Testis (tissue), 2 donors: ENCODE measurements at regions not wholly inside any gene's neighbourhood (a gene's known extent, or its start where the extent isn't known, plus 50 kb on each side); places are given as distances from the start of the nearest gene placed in this dataset.

Experiments
- POLR2A ChIP-seq: fragments of 450-650 bp; IDR thresholded peaks from one replicate; pipeline ENCODE4 v1.6.1; 2017; ENCODE audit warnings: antibody characterized with exemption, mild to moderate bottlenecking, moderate library complexity
- TF ChIP-seq, protein P1 (sequence below), 3 experiments: fragments of 450-650 bp in 2 of 3; fragments of 200-600 bp in 1 of 3; sonication (generic) in 1 of 3; IDR thresholded peaks; one replicate each; pipeline ENCODE4 v1.5.1; 2016 to 2019; ENCODE audit warnings: antibody characterized with exemption in 3 of 3, mild to moderate bottlenecking in 2 of 3, moderate library complexity in 1 of 3

DNA sequence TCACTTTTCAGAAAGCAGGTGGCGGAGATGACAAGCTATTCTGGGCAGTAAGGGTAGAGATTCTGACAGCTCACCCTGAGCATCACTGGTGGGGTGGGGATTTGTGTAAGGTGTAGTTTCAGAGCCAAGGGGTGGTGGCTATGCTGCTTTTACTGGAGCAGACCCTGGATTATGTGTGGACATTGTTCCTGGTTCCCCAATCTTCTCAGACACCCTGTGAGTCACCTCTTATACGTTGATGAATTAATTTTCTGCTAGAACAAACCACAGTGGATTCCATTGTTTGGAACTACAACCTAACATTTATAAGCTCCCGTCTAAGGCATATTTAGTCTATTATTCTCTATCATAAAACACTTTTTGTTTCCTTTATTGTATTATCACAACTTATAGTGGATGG is 169.5 kb upstream of the COL8A1 start:
- TF ChIP-seq, protein P1, sequence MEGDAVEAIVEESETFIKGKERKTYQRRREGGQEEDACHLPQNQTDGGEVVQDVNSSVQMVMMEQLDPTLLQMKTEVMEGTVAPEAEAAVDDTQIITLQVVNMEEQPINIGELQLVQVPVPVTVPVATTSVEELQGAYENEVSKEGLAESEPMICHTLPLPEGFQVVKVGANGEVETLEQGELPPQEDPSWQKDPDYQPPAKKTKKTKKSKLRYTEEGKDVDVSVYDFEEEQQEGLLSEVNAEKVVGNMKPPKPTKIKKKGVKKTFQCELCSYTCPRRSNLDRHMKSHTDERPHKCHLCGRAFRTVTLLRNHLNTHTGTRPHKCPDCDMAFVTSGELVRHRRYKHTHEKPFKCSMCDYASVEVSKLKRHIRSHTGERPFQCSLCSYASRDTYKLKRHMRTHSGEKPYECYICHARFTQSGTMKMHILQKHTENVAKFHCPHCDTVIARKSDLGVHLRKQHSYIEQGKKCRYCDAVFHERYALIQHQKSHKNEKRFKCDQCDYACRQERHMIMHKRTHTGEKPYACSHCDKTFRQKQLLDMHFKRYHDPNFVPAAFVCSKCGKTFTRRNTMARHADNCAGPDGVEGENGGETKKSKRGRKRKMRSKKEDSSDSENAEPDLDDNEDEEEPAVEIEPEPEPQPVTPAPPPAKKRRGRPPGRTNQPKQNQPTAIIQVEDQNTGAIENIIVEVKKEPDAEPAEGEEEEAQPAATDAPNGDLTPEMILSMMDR (IDR thresholded peaks at IDR 0.05), result no peak
- no peak for TF ChIP-seq POLR2A
